Testis (tissue), 2 donors: ENCODE measurements at regions not wholly inside any gene's neighbourhood (a gene's known extent, or its start where the extent isn't known, plus 50 kb on each side); places are given as distances from the start of the nearest gene placed in this dataset.

Source experiments
- POLR2A ChIP-seq: fragments of 450-650 bp; IDR thresholded peaks from one replicate; pipeline ENCODE4 v1.6.1; 2017; ENCODE audit warnings: antibody characterized with exemption, mild to moderate bottlenecking, moderate library complexity
- TF ChIP-seq, protein P1 (sequence below), 3 experiments: fragments of 450-650 bp in 2 of 3; fragments of 200-600 bp in 1 of 3; sonication (generic) in 1 of 3; IDR thresholded peaks; one replicate each; pipeline ENCODE4 v1.5.1; 2016 to 2019; ENCODE audit warnings: antibody characterized with exemption in 3 of 3, mild to moderate bottlenecking in 2 of 3, moderate library complexity in 1 of 3

DNA sequence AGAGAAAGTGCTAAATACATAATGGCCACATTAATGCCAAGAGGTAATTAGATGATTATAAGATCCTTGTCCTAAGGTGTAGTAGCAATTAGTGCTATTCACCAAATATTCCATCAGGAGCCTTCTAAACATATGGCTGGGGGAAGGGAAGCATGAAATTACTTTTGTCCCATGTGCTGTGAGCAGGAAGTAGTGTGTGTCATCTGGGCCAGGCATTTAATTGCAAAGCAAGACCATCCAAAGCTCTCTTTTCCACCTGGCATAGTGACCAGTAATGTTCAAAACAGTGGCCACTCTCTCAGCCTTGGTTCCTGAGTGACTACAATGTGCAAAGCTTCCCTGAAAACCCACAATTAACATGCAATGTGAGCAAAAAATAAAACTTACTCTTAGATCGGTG, 144.2 kb upstream of the FAM241A start:
- TF ChIP-seq, protein P1, sequence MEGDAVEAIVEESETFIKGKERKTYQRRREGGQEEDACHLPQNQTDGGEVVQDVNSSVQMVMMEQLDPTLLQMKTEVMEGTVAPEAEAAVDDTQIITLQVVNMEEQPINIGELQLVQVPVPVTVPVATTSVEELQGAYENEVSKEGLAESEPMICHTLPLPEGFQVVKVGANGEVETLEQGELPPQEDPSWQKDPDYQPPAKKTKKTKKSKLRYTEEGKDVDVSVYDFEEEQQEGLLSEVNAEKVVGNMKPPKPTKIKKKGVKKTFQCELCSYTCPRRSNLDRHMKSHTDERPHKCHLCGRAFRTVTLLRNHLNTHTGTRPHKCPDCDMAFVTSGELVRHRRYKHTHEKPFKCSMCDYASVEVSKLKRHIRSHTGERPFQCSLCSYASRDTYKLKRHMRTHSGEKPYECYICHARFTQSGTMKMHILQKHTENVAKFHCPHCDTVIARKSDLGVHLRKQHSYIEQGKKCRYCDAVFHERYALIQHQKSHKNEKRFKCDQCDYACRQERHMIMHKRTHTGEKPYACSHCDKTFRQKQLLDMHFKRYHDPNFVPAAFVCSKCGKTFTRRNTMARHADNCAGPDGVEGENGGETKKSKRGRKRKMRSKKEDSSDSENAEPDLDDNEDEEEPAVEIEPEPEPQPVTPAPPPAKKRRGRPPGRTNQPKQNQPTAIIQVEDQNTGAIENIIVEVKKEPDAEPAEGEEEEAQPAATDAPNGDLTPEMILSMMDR (IDR thresholded peaks at IDR 0.05) = no peak
- no peak for TF ChIP-seq POLR2A
